K562 (cell line): ENCODE measurements at regions not wholly inside any gene's neighbourhood (a gene's known extent, or its start where the extent isn't known, plus 50 kb on each side); places are given as distances from the start of the nearest gene placed in this dataset.

Experiments used
- ATAC-seq: fragments of 200-7000 bp; cut with Tn5 transposase; 3 replicates; pipeline ENCODE4 v1.9.1; 2020; ENCODE audit warnings: moderate library complexity
- BruUV-seq: library from RNA; stranded (reverse); fragments of 400-500 nt; replicated peaks from 2 replicates; lab custom pipeline; 2021; lab: Mats Ljungman, UMichigan
- CTCF ChIA-PET: fragments of 300-600 bp; formaldehyde crosslinking; extraction: SDS; loops from one replicate; lab custom pipeline; 2021; ENCODE audit warnings: low intra/inter-chr PET ratio; lab: Yijun Ruan, JAX
- POLR2A ChIA-PET: fragments of 300-600, 350-650 bp; sonication (Branson Sonifier 250); formaldehyde crosslinking; extraction: SDS; loops from one replicate; lab custom pipeline; 2021; ENCODE audit warnings: antibody characterized with exemption, inconsistent platforms; lab: Yijun Ruan, JAX
- DNase-seq, 4 experiments: peaks; one replicate each; pipeline versions ENCODE4 v3.0.0 to v3.0.0-alpha.2; 2011 to 2018; ENCODE audit warnings: low spot score in 3 of 4, mixed read lengths in 3 of 4; ENCODE audit errors: extremely low read depth in 1 of 4
- FAIRE-seq: peaks from 2 replicates; lab custom pipeline; 2011; peaks lifted over from hg19 to GRCh38; lab: Jason Lieb, UNC
- H2AFZ ChIP-seq: 2 replicates; pipeline ENCODE4 v1.6.0; 2011; ENCODE audit warnings: low read depth, low read length, control low read depth, inconsistent platforms
- H3K27ac ChIP-seq: fragments of 200-600 bp; 3 replicates; pipeline ENCODE4 v1.8.0; 2011; ENCODE audit warnings: low read depth, mild to moderate bottlenecking, control low read depth, inconsistent platforms, low read length, moderate library complexity, mixed read lengths; ENCODE audit errors: extremely low read depth
- H3K27me3 ChIP-seq, 2 experiments: fragments of 300-600 bp in 1 of 2; 2 replicates in 1 of 2; 3 replicates in 1 of 2; pipeline versions ENCODE4 v1.6.0 to v1.8.0; 2011; ENCODE audit warnings: inconsistent platforms in 2 of 2, low read length in 2 of 2, mild to moderate bottlenecking in 1 of 2, mixed read lengths in 1 of 2, moderate library complexity in 1 of 2; ENCODE audit not compliant: control insufficient read depth in 2 of 2, insufficient read depth in 2 of 2
- H3K36me3 ChIP-seq: fragments of 300-600 bp; 3 replicates; pipeline ENCODE4 v1.8.0; 2011; ENCODE audit warnings: mild to moderate bottlenecking, low read length, inconsistent platforms; ENCODE audit not compliant: control insufficient read depth, insufficient read depth
- H3K4me1 ChIP-seq, 2 experiments: fragments of 200-600 bp in 1 of 2; replicated peaks in 1 of 2; 2 replicates in 1 of 2; 3 replicates in 1 of 2; pipeline versions ENCODE4 v1.5.1 to v1.8.0; 2011; ENCODE audit warnings: inconsistent platforms in 2 of 2, low read length in 2 of 2, mild to moderate bottlenecking in 1 of 2, mixed read lengths in 1 of 2, moderate library complexity in 1 of 2; ENCODE audit not compliant: control insufficient read depth in 2 of 2, insufficient read depth in 2 of 2
- H3K4me2 ChIP-seq: 2 replicates; pipeline ENCODE4 v1.6.1; 2011; ENCODE audit warnings: low read length, control low read depth, inconsistent platforms, mixed read lengths; ENCODE audit not compliant: insufficient read depth
- H3K4me3 ChIP-seq: fragments of 200-600 bp; sonication (generic), shearing (Covaris generic); 2 replicates; pipeline ENCODE4 v1.5.1; 2016; ENCODE audit warnings: control low read depth, inconsistent platforms
- H3K79me2 ChIP-seq: fragments of 200-600 bp; 3 replicates; pipeline ENCODE4 v1.8.0; 2011; ENCODE audit warnings: low read length, inconsistent platforms; ENCODE audit not compliant: control insufficient read depth, insufficient read depth
- H3K9ac ChIP-seq, 2 experiments: 2 replicates each; pipeline versions ENCODE4 v1.6.0 to v1.6.1; 2011; ENCODE audit warnings: low read depth in 2 of 2, low read length in 2 of 2, control low read depth in 1 of 2, inconsistent platforms in 1 of 2, mild to moderate bottlenecking in 1 of 2, mixed read lengths in 1 of 2; ENCODE audit not compliant: insufficient read depth in 1 of 2
- H3K9me1 ChIP-seq: one replicate; pipeline ENCODE4 v1.6.0; 2011; ENCODE audit warnings: inconsistent platforms, mild to moderate bottlenecking, low read length, moderate library complexity; ENCODE audit not compliant: control insufficient read depth, insufficient read depth
- H3K9me3 ChIP-seq: replicated peaks from 2 replicates; pipeline ENCODE4 v1.5.1; 2011; ENCODE audit warnings: low read depth, low read length, inconsistent platforms; ENCODE audit not compliant: control insufficient read depth, insufficient read depth
- H4K20me1 ChIP-seq: replicated peaks from 2 replicates; pipeline ENCODE4 v1.6.1; 2011; ENCODE audit warnings: low read length, inconsistent platforms, mixed read lengths; ENCODE audit not compliant: control insufficient read depth, insufficient read depth
- CREBBP ChIP-seq: IDR thresholded peaks from one replicate; pipeline ENCODE4 v1.6.1; 2012; ENCODE audit warnings: low read depth, mild to moderate bottlenecking, control low read depth, inconsistent platforms, low read length
- CTBP1 ChIP-seq: fragments of 450-650 bp; IDR thresholded peaks from 2 replicates; pipeline ENCODE4 v1.6.1; 2016; ENCODE audit warnings: borderline replicate concordance
- GATAD2A ChIP-seq: fragments of 450-650 bp; IDR thresholded peaks from 2 replicates; pipeline ENCODE4 v1.6.1; 2017
- JUNB ChIP-seq: fragments of 450-650 bp; formaldehyde crosslinking; conservative IDR thresholded peaks from 2 replicates; pipeline ENCODE4 v1.4.0; 2020; ENCODE audit warnings: mild to moderate bottlenecking
- KLF6 ChIP-seq: fragments of 250-450 bp; sonication (Bioruptor Pico); IDR thresholded peaks from 2 replicates; pipeline ENCODE4 v1.4.0; 2020; ENCODE audit warnings: mild to moderate bottlenecking, moderate library complexity, borderline replicate concordance
- MXI1 ChIP-seq: IDR thresholded peaks from 2 replicates; pipeline ENCODE4 v1.6.1; 2011; ENCODE audit warnings: low read depth, mild to moderate bottlenecking, improper control_type of control experiment, low read length
- SMARCE1 ChIP-seq: fragments of 450-650 bp; IDR thresholded peaks from 2 replicates; pipeline ENCODE4 v1.7.1; 2016; ENCODE audit warnings: mild to moderate bottlenecking
- WGBS: fragments of 100-300 bp; shearing (Covaris generic); methylation state at CpG from one replicate; pipeline ENCODE4 v1.1.6; 2016; ENCODE audit warnings: low coverage, mixed read lengths; ENCODE audit not compliant: insufficient coverage; ENCODE audit errors: missing lambda C conversion rate; 5-methylcytosine and 5-hydroxymethylcytosine counted together
- in situ Hi-C: fragments of 300-500 bp; cut with MboI; formaldehyde crosslinking; loops from 4 replicates; pipeline ENCODE4 v1.15.0; 2018; ENCODE audit warnings: inconsistent platforms, mixed read lengths
- intact Hi-C: fragments of 100-400 bp; cut with micrococcal nuclease; formaldehyde crosslinking; loops from 2 replicates; pipeline ENCODE4 v1.14.2; 2022

- Histone ChIP-seq H3K27me3 (peaks cover 4 to 14% of the 10 kb centered on the region in 2 experiments; a peak in 4 of 5 replicates), H3K9me1 (no peaks in the 10 kb centered on the region), H3K4me2 (no peak overlapping the region), H3K4me3 (no peak overlapping the region), H3K9ac (no peak overlapping the region), H2AFZ (no peak overlapping the region), H4K20me1 (no peaks in the 10 kb centered on the region), H3K36me3 (no peaks in the 10 kb centered on the region), H3K27ac (no peak overlapping the region), H3K4me1 (no peaks in the 10 kb centered on the region), H3K79me2 (no peaks in the 10 kb centered on the region), H3K9me3 (no peaks in the 10 kb centered on the region)
- ATAC-seq (no peak), FAIRE-seq (no peak), DNase-seq (no peak)
- ChIA-PET POLR2A (no interaction called here), CTCF (no interaction called here)
- no TSS peak for BruUV-seq
- intact Hi-C loops = no loop called here
- no peak for TF ChIP-seq KLF6 (CRISPR knock-in tag)
- WGBS = 44% methylated on average over 5 of the region's 5 CpGs
- in situ Hi-C loops = no loop called here
Observed at GRCh38 chr6:14552891-14553290, 435.3 kb downstream of the CD83 start.

GRCh38 chr6:14553515-14553914, 435.9 kb downstream of the CD83 start:
- intact Hi-C loops = no loop called here
- Histone ChIP-seq H2AFZ (no peak overlapping the region), H3K9me1 (no peaks in the 10 kb centered on the region), H4K20me1 (no peaks in the 10 kb centered on the region), H3K4me3 (no peak overlapping the region), H3K36me3 (no peaks in the 10 kb centered on the region), H3K4me2 (no peak overlapping the region), H3K79me2 (no peaks in the 10 kb centered on the region), H3K9ac (no peak overlapping the region), H3K9me3 (no peaks in the 10 kb centered on the region), H3K27me3 (peaks cover 4 to 14% of the 10 kb centered on the region in 2 experiments; a peak in 4 of 5 replicates), H3K4me1 (no peaks in the 10 kb centered on the region), H3K27ac (no peak overlapping the region)
- BruUV-seq = no TSS peak
- ChIA-PET POLR2A (no interaction called here), CTCF (no interaction called here)
- FAIRE-seq = no peak
- WGBS = 51% methylated on average over 8 of the region's 8 CpGs
- no peak for TF ChIP-seq CTBP1
- no peak for TF ChIP-seq MXI1
- no peak for TF ChIP-seq JUNB (CRISPR knock-in tag)
- TF ChIP-seq GATAD2A = no peak
- no peak for TF ChIP-seq CREBBP
- no peak for TF ChIP-seq SMARCE1
- in situ Hi-C loops = no loop called here
- ATAC-seq = no peak
- no peak for DNase-seq
